Mammary epithelial cell (primary cell): ENCODE measurements at regions not wholly inside any gene's neighbourhood (a gene's known extent, or its start where the extent isn't known, plus 50 kb on each side); places are given as distances from the start of the nearest gene placed in this dataset.

Source experiments
- EZH2 ChIP-seq: IDR thresholded peaks from 2 replicates; pipeline ENCODE4 v1.6.1; 2012; ENCODE audit warnings: low read length, inconsistent platforms, borderline replicate concordance
- TF ChIP-seq, protein P1 (sequence below), 2 donors: IDR thresholded peaks in 1 of 2; conservative IDR thresholded peaks in 1 of 2; 2 replicates each; pipeline ENCODE4 v1.5.1; 2011 to 2012; ENCODE audit warnings: inconsistent platforms in 2 of 2, low read length in 2 of 2, mild to moderate bottlenecking in 2 of 2, control low read depth in 1 of 2, low read depth in 1 of 2; ENCODE audit not compliant: insufficient read depth in 1 of 2; ENCODE audit errors: extremely low read depth in 1 of 2

- TF ChIP-seq, protein P1, sequence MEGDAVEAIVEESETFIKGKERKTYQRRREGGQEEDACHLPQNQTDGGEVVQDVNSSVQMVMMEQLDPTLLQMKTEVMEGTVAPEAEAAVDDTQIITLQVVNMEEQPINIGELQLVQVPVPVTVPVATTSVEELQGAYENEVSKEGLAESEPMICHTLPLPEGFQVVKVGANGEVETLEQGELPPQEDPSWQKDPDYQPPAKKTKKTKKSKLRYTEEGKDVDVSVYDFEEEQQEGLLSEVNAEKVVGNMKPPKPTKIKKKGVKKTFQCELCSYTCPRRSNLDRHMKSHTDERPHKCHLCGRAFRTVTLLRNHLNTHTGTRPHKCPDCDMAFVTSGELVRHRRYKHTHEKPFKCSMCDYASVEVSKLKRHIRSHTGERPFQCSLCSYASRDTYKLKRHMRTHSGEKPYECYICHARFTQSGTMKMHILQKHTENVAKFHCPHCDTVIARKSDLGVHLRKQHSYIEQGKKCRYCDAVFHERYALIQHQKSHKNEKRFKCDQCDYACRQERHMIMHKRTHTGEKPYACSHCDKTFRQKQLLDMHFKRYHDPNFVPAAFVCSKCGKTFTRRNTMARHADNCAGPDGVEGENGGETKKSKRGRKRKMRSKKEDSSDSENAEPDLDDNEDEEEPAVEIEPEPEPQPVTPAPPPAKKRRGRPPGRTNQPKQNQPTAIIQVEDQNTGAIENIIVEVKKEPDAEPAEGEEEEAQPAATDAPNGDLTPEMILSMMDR (conservative IDR thresholded peaks at IDR 0.05 in 1 of 2, IDR thresholded peaks at IDR 0.05 in 1 of 2; ENCODE audit: extremely low read depth in 1 of 2, insufficient read depth in 1 of 2, low read depth in 1 of 2, low read length in 2 of 2): no peak
- no peak for TF ChIP-seq EZH2
Observed at GRCh38 chr2:100766806-100767205, 53.1 kb upstream of the NPAS2 start.
